Mesendoderm (in vitro differentiated cells): ENCODE measurements at regions not wholly inside any gene's neighbourhood (a gene's known extent, or its start where the extent isn't known, plus 50 kb on each side); places are given as distances from the start of the nearest gene placed in this dataset.
A peak's percentile ranks its signal among the peaks of the same experiment; 100 is the strongest.

ENCODE experiments used
- DNase-seq: peaks from one replicate; pipeline ENCODE4 v3.0.0; 2013
- H2AK5ac ChIP-seq: 2 replicates; pipeline ENCODE4 v1.6.1; 2013; ENCODE audit warnings: low read length, inconsistent platforms
- H2BK120ac ChIP-seq: 2 replicates; pipeline ENCODE4 v1.6.1; 2013; ENCODE audit warnings: low read depth, mild to moderate bottlenecking, low read length, moderate library complexity, mixed read lengths
- H2BK15ac ChIP-seq: replicated peaks from 2 replicates; pipeline ENCODE4 v1.6.1; 2013; ENCODE audit warnings: low read depth, mild to moderate bottlenecking, moderate library complexity
- H2BK5ac ChIP-seq: 2 replicates; pipeline ENCODE4 v1.6.1; 2013; ENCODE audit warnings: low read length, inconsistent platforms
- H3K18ac ChIP-seq: 2 replicates; pipeline ENCODE4 v1.6.1; 2013; ENCODE audit warnings: mild to moderate bottlenecking, low read length, mixed read lengths
- H3K23ac ChIP-seq: one replicate; pipeline ENCODE4 v1.6.1; 2013; ENCODE audit warnings: low read length
- H3K27ac ChIP-seq: 2 replicates; pipeline ENCODE4 v1.5.1; 2013; ENCODE audit warnings: low read depth, mild to moderate bottlenecking, inconsistent platforms, low read length, moderate library complexity
- H3K27me3 ChIP-seq: 2 replicates; pipeline ENCODE4 v1.6.1; 2013; ENCODE audit warnings: low read length, control low read depth, mild to moderate bottlenecking, inconsistent platforms; ENCODE audit not compliant: insufficient read depth, poor library complexity
- H3K36me3 ChIP-seq: 2 replicates; pipeline ENCODE4 v1.6.1; 2013; ENCODE audit warnings: low read length, inconsistent platforms; ENCODE audit not compliant: control insufficient read depth, insufficient read depth
- H3K4ac ChIP-seq: one replicate; pipeline ENCODE4 v1.6.1; 2013; ENCODE audit warnings: low read depth, mild to moderate bottlenecking, low read length, moderate library complexity
- H3K4me1 ChIP-seq: 2 replicates; pipeline ENCODE4 v1.6.1; 2013; ENCODE audit warnings: low read depth, low read length, inconsistent platforms; ENCODE audit not compliant: control insufficient read depth
- H3K4me2 ChIP-seq: 2 replicates; pipeline ENCODE4 v1.6.1; 2013; ENCODE audit warnings: low read length
- H3K4me3 ChIP-seq: 2 replicates; pipeline ENCODE4 v1.5.1; 2013; ENCODE audit warnings: mild to moderate bottlenecking, low read length
- H3K56ac ChIP-seq: one replicate; pipeline ENCODE4 v1.6.1; 2013; ENCODE audit warnings: low read length
- H3K79me1 ChIP-seq: 2 replicates; pipeline ENCODE4 v1.6.1; 2013; ENCODE audit warnings: low read length, inconsistent platforms
- H3K79me2 ChIP-seq: 2 replicates; pipeline ENCODE4 v1.6.1; 2013; ENCODE audit warnings: mild to moderate bottlenecking, low read length; ENCODE audit not compliant: control insufficient read depth, insufficient read depth
- H3K9ac ChIP-seq: 2 replicates; pipeline ENCODE4 v1.6.1; 2013; ENCODE audit warnings: low read length, inconsistent platforms
- H4K5ac ChIP-seq: one replicate; pipeline ENCODE4 v1.6.1; 2013; ENCODE audit warnings: low read length
- H4K8ac ChIP-seq: one replicate; pipeline ENCODE4 v1.6.1; 2013; ENCODE audit warnings: low read depth, mild to moderate bottlenecking, control low read depth, low read length, moderate library complexity
- WGBS: extraction: QIAGEN DNeasy Blood & Tissue Kit; methylation state at CpG from one replicate; pipeline ENCODE4 v1.1.7; 2013; ENCODE audit warnings: low lambda C conversion rate, missing lambda C conversion rate; ENCODE audit not compliant: insufficient coverage; ENCODE audit errors: extremely low coverage; 5-methylcytosine and 5-hydroxymethylcytosine counted together

DNA sequence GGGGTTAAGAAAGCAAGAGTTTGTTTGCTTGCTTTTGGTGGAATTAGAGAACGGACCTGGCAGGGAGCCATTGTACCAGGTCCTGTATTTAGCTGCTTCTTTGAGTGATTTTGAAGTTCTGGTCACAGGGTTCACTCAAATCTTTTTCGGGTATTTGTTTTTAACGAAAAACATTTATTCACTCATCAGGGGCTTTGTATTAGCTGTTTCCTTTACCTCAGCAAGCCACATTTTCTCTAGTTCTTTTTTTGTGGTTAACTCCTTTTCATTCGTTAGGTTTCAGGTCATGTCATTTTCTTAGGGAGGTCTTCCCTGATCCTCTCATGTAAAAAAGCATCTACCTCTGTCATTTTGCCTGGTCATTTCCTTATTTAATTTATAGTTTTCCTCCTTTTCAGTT lies 1502.2 kb downstream of the GRIK2 start:
- H3K36me3 ChIP-seq, result no peaks in the 10 kb centered on the region
- H3K4me2 ChIP-seq, result no peak overlapping the region
- no peak overlapping the region for H2BK15ac ChIP-seq
- no peak overlapping the region for H4K8ac ChIP-seq
- no peak overlapping the region for H3K23ac ChIP-seq
- H3K27me3 ChIP-seq, result no peaks in the 10 kb centered on the region
- no peak overlapping the region for H3K9ac ChIP-seq
- no peak overlapping the region for H3K27ac ChIP-seq
- no peak overlapping the region for H3K56ac ChIP-seq
- no peak overlapping the region for H3K4ac ChIP-seq
- no peak overlapping the region for H3K4me3 ChIP-seq
- no peak overlapping the region for H3K18ac ChIP-seq
- WGBS, result no CpG with 5 or more reads among the region's 4 CpGs
- no peaks in the 10 kb centered on the region for H3K79me2 ChIP-seq
- no peaks in the 10 kb centered on the region for H3K79me1 ChIP-seq
- no peak for DNase-seq
- H2AK5ac ChIP-seq, result no peak overlapping the region
- H4K5ac ChIP-seq, result no peak overlapping the region
- H2BK120ac ChIP-seq, result no peak overlapping the region
- H2BK5ac ChIP-seq, result no peak overlapping the region
- H3K4me1 ChIP-seq, result no peaks in the 10 kb centered on the region

DNA sequence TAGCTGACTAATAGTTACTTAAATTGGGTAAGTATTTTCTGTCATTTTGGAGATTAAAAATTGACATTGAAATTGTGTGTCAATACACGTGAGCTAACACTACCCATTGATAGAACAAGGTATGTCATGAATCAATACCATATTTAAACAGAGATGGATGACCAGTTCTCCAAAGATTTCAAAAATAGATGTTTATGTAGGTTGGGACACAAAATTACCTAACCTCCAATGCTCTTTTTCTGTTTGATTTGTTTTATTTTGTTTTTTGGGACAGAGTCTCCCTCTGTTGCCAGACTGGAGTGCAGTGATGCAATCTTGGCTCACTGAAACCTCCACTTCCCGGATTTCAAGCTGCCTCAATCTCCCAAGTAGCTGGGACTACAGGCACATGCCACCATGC lies 1491.7 kb downstream of the GRIK2 start:
- H2BK5ac ChIP-seq, result no peak overlapping the region
- no peak overlapping the region for H2AK5ac ChIP-seq
- H2BK15ac ChIP-seq, result no peak overlapping the region
- H3K4me1 ChIP-seq, result no peaks in the 10 kb centered on the region
- no peak overlapping the region for H3K18ac ChIP-seq
- no peak overlapping the region for H3K4me3 ChIP-seq
- no peak overlapping the region for H2BK120ac ChIP-seq
- H3K9ac ChIP-seq, result no peak overlapping the region
- DNase-seq, result no peak
- no peaks in the 10 kb centered on the region for H3K27me3 ChIP-seq
- H3K4ac ChIP-seq, result no peak overlapping the region
- H3K79me2 ChIP-seq, result no peaks in the 10 kb centered on the region
- H4K8ac ChIP-seq, result no peak overlapping the region
- no peak overlapping the region for H3K56ac ChIP-seq
- no peaks in the 10 kb centered on the region for H3K79me1 ChIP-seq
- H4K5ac ChIP-seq, result no peak overlapping the region
- no peak overlapping the region for H3K23ac ChIP-seq
- no peak overlapping the region for H3K27ac ChIP-seq
- H3K4me2 ChIP-seq, result no peak overlapping the region
- WGBS, result no CpG with 5 or more reads among the region's 2 CpGs
- H3K36me3 ChIP-seq, result no peaks in the 10 kb centered on the region

DNA sequence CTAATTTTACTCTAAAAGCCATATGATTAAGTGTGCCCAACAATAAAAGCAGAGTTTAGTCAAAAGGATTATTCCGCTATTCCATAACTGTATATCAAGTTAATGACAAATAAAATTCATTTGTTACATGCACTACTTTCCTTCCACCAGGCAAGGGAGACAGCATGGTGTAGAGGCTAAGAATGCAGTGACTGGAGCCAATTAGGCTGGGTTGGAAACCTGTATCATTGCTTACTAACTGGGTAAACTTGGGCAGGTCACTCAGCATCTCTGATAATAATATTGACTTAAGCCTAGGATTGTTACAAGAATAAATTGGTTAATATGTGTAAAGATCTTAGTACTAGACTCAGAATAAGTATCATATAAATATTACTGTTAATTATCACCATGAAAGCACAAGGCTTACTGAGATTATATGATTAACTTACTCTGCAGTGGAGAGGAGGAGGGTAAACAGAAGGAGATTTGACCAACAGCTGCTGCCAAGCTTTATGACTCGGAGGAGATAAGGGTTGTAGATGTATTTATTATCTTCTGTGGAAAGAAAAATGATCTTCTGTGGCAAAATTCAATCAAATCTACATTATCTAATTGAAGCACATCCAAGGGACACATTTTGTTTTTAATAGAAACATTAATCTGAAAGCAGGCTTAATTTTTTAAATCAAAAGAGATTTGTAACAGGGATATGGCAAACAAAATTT lies 1459.9 kb downstream of the GRIK2 start:
- Histone ChIP-seq H4K8ac (no peak overlapping the region), H3K4me2 (no peak overlapping the region), H3K79me2 (no peaks in the 10 kb centered on the region), H3K4me1 (no peaks in the 10 kb centered on the region), H3K79me1 (no peaks in the 10 kb centered on the region), H3K4me3 (no peak overlapping the region), H2BK15ac (no peak overlapping the region), H2BK120ac (no peak overlapping the region), H3K56ac (no peak overlapping the region), H4K5ac (no peak overlapping the region), H3K27ac (no peak overlapping the region), H2AK5ac (no peak overlapping the region), H3K18ac (no peak overlapping the region), H3K4ac (no peak overlapping the region), H3K27me3 (no peaks in the 10 kb centered on the region), H2BK5ac (no peak overlapping the region), H3K9ac (no peak overlapping the region), H3K23ac (no peak overlapping the region), H3K36me3 (no peaks in the 10 kb centered on the region)
- peak; percentile 6 for DNase-seq
- WGBS, result no CpG with 5 or more reads among the region's 2 CpGs

DNA sequence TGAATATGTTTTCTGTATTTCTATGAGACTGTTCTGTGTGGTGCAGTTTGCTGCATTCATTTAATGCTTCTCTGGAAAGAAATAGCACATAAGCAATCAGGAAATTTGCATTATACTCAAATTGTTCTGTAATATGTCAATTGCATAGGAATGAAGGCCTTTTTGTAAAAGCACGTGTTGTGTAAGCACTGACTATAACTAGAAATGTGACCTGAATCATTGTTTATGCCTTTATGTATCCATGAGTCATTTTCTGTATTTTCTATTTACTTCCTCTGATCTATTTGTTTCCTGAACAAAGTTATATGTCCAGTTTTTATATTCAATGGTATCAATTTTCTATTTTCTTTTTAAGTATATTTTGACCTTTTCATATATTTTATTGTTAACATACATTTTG lies 1455.3 kb downstream of the GRIK2 start:
- WGBS, result no CpG with 5 or more reads among the region's 1 CpG
- no peak for DNase-seq
- H3K4me1 ChIP-seq, result no peaks in the 10 kb centered on the region

DNA sequence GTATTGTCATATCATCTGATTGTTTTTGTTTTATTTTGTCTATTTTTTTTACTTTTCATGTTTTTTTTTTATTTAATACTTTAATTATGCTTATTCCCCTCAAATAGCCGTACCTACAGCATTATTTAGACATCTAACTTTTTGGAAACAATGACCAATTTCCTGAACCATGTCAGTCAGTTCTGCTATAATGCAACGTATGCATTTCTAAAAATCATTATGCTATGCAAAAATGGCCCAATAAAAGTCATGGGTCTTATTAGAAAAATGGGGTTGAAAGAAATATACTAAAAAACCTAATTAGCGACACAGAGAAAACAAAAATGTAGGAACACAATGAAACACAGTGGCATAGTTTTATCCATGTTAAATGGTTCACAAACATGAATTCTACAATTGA lies 1454.7 kb downstream of the GRIK2 start:
- H3K79me2 ChIP-seq, result no peaks in the 10 kb centered on the region
- WGBS, result no CpG with 5 or more reads among the region's 3 CpGs
- no peak overlapping the region for H3K27ac ChIP-seq
- H2BK120ac ChIP-seq, result no peak overlapping the region
- no peak overlapping the region for H2BK5ac ChIP-seq
- H2BK15ac ChIP-seq, result no peak overlapping the region
- no peaks in the 10 kb centered on the region for H3K36me3 ChIP-seq
- H2AK5ac ChIP-seq, result no peak overlapping the region
- H4K8ac ChIP-seq, result no peak overlapping the region
- no peak overlapping the region for H3K56ac ChIP-seq
- H3K4me2 ChIP-seq, result no peak overlapping the region
- H3K4ac ChIP-seq, result no peak overlapping the region
- H4K5ac ChIP-seq, result no peak overlapping the region
- no peak overlapping the region for H3K9ac ChIP-seq
- H3K27me3 ChIP-seq, result no peaks in the 10 kb centered on the region
- H3K18ac ChIP-seq, result no peak overlapping the region
- H3K4me1 ChIP-seq, result no peaks in the 10 kb centered on the region
- H3K79me1 ChIP-seq, result no peaks in the 10 kb centered on the region
- no peak for DNase-seq
- no peak overlapping the region for H3K4me3 ChIP-seq
- H3K23ac ChIP-seq, result no peak overlapping the region

More for the DNA sequence above, 1455.3 kb downstream of the GRIK2 start:
- Histone ChIP-seq H3K56ac (no peak overlapping the region), H2BK5ac (no peak overlapping the region), H3K9ac (no peak overlapping the region), H3K79me1 (no peaks in the 10 kb centered on the region), H2BK120ac (no peak overlapping the region), H3K4ac (no peak overlapping the region), H3K27me3 (no peaks in the 10 kb centered on the region), H2AK5ac (no peak overlapping the region), H3K23ac (no peak overlapping the region), H2BK15ac (no peak overlapping the region), H3K79me2 (no peaks in the 10 kb centered on the region), H3K18ac (no peak overlapping the region), H4K8ac (no peak overlapping the region), H3K4me3 (no peak overlapping the region), H4K5ac (no peak overlapping the region), H3K27ac (no peak overlapping the region), H3K36me3 (no peaks in the 10 kb centered on the region), H3K4me2 (no peak overlapping the region)

DNA sequence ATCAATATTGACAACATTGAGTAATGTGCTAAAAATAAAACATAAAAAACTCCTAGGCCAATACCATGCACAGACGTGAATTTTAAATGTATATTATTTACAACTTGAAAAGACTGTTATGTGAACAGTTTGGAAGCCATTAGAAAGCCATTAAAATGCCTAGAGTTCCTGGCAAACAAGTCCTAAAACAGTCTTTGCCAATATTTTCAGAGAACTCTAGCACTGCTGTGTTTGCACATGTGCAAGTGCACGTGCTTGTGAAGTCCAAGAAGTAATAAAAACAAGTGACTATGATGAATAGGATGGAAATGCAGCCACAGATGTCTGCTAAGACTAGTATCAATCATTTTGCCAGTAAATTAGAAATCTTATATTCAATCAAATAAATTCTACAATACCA lies 1447.6 kb downstream of the GRIK2 start:
- Histone ChIP-seq H3K4ac (no peak overlapping the region), H4K5ac (no peak overlapping the region), H3K27me3 (no peaks in the 10 kb centered on the region), H3K18ac (no peak overlapping the region), H3K4me3 (no peak overlapping the region), H2AK5ac (no peak overlapping the region), H3K56ac (no peak overlapping the region), H3K36me3 (no peaks in the 10 kb centered on the region), H3K4me1 (no peaks in the 10 kb centered on the region), H3K9ac (no peak overlapping the region), H3K23ac (no peak overlapping the region), H3K79me1 (no peaks in the 10 kb centered on the region), H2BK120ac (no peak overlapping the region), H2BK5ac (no peak overlapping the region), H3K79me2 (no peaks in the 10 kb centered on the region), H2BK15ac (no peak overlapping the region), H3K4me2 (no peak overlapping the region), H4K8ac (no peak overlapping the region), H3K27ac (no peak overlapping the region)
- DNase-seq, result no peak
- WGBS, result no CpG with 5 or more reads among the region's 2 CpGs
